CD4-positive, alpha-beta T cell (primary cell): ENCODE measurements at regions not wholly inside any gene's neighbourhood (a gene's known extent, or its start where the extent isn't known, plus 50 kb on each side); places are given as distances from the start of the nearest gene placed in this dataset.

Experiments
- ATAC-seq: fragments of 200-7000 bp; cut with Tn5 transposase; one replicate; pipeline ENCODE4 v1.10.0; 2022; ENCODE audit warnings: mild to moderate bottlenecking; ENCODE audit not compliant: poor library complexity
- CTCF ChIA-PET: fragments of 350-600 bp; sonication (Branson Sonifier 250); formaldehyde crosslinking; loops from one replicate; lab custom pipeline; 2021; ENCODE audit warnings: antibody characterized with exemption, inconsistent platforms; lab: Charles Lee
- POLR2A ChIA-PET: fragments of 350-600 bp; sonication (Branson Sonifier 250); formaldehyde crosslinking; loops from one replicate; lab custom pipeline; 2021; ENCODE audit warnings: antibody characterized with exemption, inconsistent platforms; lab: Charles Lee
- DNase-seq, 14 experiments: peaks; one replicate each; pipeline ENCODE4 v3.0.0-alpha.2; 2013 to 2020; ENCODE audit warnings: mixed read lengths in 2 of 14
- H3K27ac ChIP-seq, 2 donors: one replicate each; pipeline versions ENCODE4 v1.5.1 to v1.7.0; 2013; ENCODE audit warnings: low read length in 2 of 2, low read depth in 1 of 2, mild to moderate bottlenecking in 1 of 2
- H3K27me3 ChIP-seq, 2 experiments: 1 replicate in 1 of 2; 2 replicates in 1 of 2; pipeline versions ENCODE4 v1.6.1 to v1.7.0; 2013; ENCODE audit warnings: low read length in 2 of 2, control low read depth in 1 of 2, mild to moderate bottlenecking in 1 of 2, moderate library complexity in 1 of 2; ENCODE audit not compliant: insufficient read depth in 2 of 2, control insufficient read depth in 1 of 2
- H3K36me3 ChIP-seq: one replicate; pipeline ENCODE4 v1.6.1; 2013; ENCODE audit warnings: low read length, control low read depth; ENCODE audit not compliant: insufficient read depth
- H3K4me1 ChIP-seq: one replicate; pipeline ENCODE4 v1.6.1; 2013; ENCODE audit warnings: low read length, control low read depth; ENCODE audit not compliant: insufficient read depth
- H3K4me3 ChIP-seq: one replicate; pipeline ENCODE4 v1.5.1; 2013; ENCODE audit warnings: mild to moderate bottlenecking, low read length, moderate library complexity
- H3K9me3 ChIP-seq, 2 experiments: 1 replicate in 1 of 2; 2 replicates in 1 of 2; pipeline versions ENCODE4 v1.6.1 to v1.7.0; 2013; ENCODE audit warnings: low read length in 2 of 2, mild to moderate bottlenecking in 2 of 2, control low read depth in 1 of 2, moderate library complexity in 1 of 2; ENCODE audit not compliant: control insufficient read depth in 1 of 2, insufficient read depth in 1 of 2
- H3K27ac Mint-ChIP-seq: one replicate; pipeline ENCODE4 v1.8.0; 2020; ENCODE audit warnings: mixed read lengths
- H3K27me3 Mint-ChIP-seq: one replicate; pipeline ENCODE4 v1.8.0; 2021; ENCODE audit warnings: mixed read lengths
- H3K36me3 Mint-ChIP-seq: one replicate; pipeline ENCODE4 v1.8.0; 2021; ENCODE audit warnings: low read depth, mixed read lengths
- H3K4me1 Mint-ChIP-seq: one replicate; pipeline ENCODE4 v1.8.0; 2021; ENCODE audit warnings: low read depth, mixed read lengths
- H3K4me3 Mint-ChIP-seq: one replicate; pipeline ENCODE4 v1.8.0; 2020; ENCODE audit warnings: mild to moderate bottlenecking, mixed read lengths
- H3K9me3 Mint-ChIP-seq: one replicate; pipeline ENCODE4 v1.8.0; 2020; ENCODE audit warnings: mixed read lengths
- CTCF ChIP-seq: fragments of 200-600 bp; IDR thresholded peaks from one replicate; pipeline ENCODE4 v1.8.0; 2022; ENCODE audit warnings: antibody characterized with exemption, mild to moderate bottlenecking
- intact Hi-C, 2 experiments: fragments of 100-400 bp; cut with DNase I in 1 of 2; cut with micrococcal nuclease in 1 of 2; formaldehyde crosslinking; loops; one replicate each; pipeline versions ENCODE4 v1.15.1 to v1.9.0; 2023 to 2025; cut with DNase I, micrococcal nuclease

DNA sequence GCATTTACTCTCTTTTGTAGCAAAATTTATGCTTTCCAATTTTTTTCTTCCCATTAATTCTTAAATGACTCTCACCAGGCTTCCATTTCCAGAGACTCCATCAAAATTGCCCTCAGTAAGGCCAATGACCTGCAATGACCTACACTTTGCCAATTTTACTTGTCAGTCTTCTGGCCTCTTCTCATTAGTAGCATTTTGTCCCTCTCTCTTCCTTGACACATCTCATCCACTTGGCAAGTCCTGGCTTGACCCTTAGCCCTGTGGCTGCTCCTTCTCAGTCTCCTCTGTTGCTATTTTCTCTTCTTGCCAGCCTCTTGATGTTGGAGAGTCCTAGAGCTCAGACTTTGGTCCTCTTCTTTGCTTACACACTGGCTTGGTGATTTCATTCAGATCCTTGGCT, 166.1 kb upstream of the MTPN start:
- CTCF ChIA-PET: no interaction called here
- Histone ChIP-seq H3K4me1 (no peaks in the 10 kb centered on the region), H3K9me3 (no peaks in the 10 kb centered on the region), H3K36me3 (no peaks in the 10 kb centered on the region), H3K27ac (no peak overlapping the region), H3K27me3 (no peaks in the 10 kb centered on the region), H3K4me3 (no peak overlapping the region)
- DNase-seq (no peak), ATAC-seq (no peak)
- Mint-ChIP-seq H3K36me3 (no peaks in the 10 kb centered on the region), H3K27me3 (no peaks in the 10 kb centered on the region), H3K27ac (no peak overlapping the region), H3K4me1 (no peaks in the 10 kb centered on the region), H3K9me3 (no peaks in the 10 kb centered on the region), H3K4me3 (no peak overlapping the region)
- POLR2A ChIA-PET: no interaction called here
- intact Hi-C loops: no loop called here
- no peak for TF ChIP-seq CTCF

- CTCF ChIA-PET: interaction anchor here (0.9 kb wide), 1 partner anchor 12 kb away, joined by 3 read pairs; no protein-coding TSS in a partner anchor
Observed at GRCh38 chr7:136142583-136142982, 165.4 kb upstream of the MTPN start.

DNA sequence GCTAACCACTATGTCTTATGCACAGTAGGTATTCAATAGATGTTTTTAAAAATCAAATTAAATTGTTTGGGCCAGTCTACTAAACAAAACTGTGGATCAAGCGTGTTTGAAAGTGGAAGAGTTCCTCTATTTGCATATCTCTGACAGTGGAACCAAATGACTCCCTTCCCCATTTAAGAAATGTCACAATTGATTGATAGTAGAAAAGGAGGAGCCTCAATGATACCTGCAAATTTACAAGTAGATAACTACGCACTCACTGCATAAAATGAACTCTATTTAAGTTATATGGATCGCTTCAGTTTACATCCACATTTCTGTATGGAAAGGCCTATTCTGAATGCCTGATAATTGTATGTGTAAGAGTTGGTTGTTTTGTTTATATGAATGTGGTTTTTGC, 163.3 kb upstream of the MTPN start:
- no peaks in the 10 kb centered on the region for H3K27me3 Mint-ChIP-seq
- no peak for ATAC-seq
- no peak for DNase-seq
- no peak overlapping the region for H3K27ac Mint-ChIP-seq
- POLR2A ChIA-PET: no interaction called here
- CTCF ChIA-PET: no interaction called here
- H3K4me1 ChIP-seq: no peaks in the 10 kb centered on the region
- no peaks in the 10 kb centered on the region for H3K27me3 ChIP-seq
- no peak overlapping the region for H3K4me3 ChIP-seq
- H3K36me3 Mint-ChIP-seq: no peaks in the 10 kb centered on the region
- H3K4me1 Mint-ChIP-seq: no peaks in the 10 kb centered on the region
- intact Hi-C loops: no loop called here
- TF ChIP-seq CTCF: no peak
- H3K4me3 Mint-ChIP-seq: no peak overlapping the region
- no peaks in the 10 kb centered on the region for H3K9me3 ChIP-seq
- no peak overlapping the region for H3K27ac ChIP-seq
- H3K36me3 ChIP-seq: no peaks in the 10 kb centered on the region
- no peaks in the 10 kb centered on the region for H3K9me3 Mint-ChIP-seq

More at GRCh38 chr7:136142583-136142982, 165.4 kb upstream of the MTPN start:
- H3K9me3 ChIP-seq: no peaks in the 10 kb centered on the region
- Mint-ChIP-seq H3K4me1 (no peaks in the 10 kb centered on the region), H3K9me3 (no peaks in the 10 kb centered on the region), H3K4me3 (no peak overlapping the region), H3K27ac (no peak overlapping the region), H3K36me3 (no peaks in the 10 kb centered on the region), H3K27me3 (no peaks in the 10 kb centered on the region)
- ATAC-seq: no peak
- H3K27ac ChIP-seq: no peak overlapping the region
- TF ChIP-seq CTCF: no peak
- no peaks in the 10 kb centered on the region for H3K36me3 ChIP-seq
- no peaks in the 10 kb centered on the region for H3K27me3 ChIP-seq
- POLR2A ChIA-PET: no interaction called here
- no peak for DNase-seq
- intact Hi-C loops: no loop called here
- no peak overlapping the region for H3K4me3 ChIP-seq
- H3K4me1 ChIP-seq: no peaks in the 10 kb centered on the region
